CD14-positive monocyte (primary cell): ENCODE measurements at regions not wholly inside any gene's neighbourhood (a gene's known extent, or its start where the extent isn't known, plus 50 kb on each side); places are given as distances from the start of the nearest gene placed in this dataset.

Experiments used
- DNase-seq, 3 donors: peaks; one replicate each; pipeline ENCODE4 v3.0.0-alpha.2; 2011 to 2022
- H2AFZ ChIP-seq: 2 replicates; pipeline ENCODE4 v1.6.0; 2012; ENCODE audit warnings: mild to moderate bottlenecking, low read depth, low read length, inconsistent platforms; ENCODE audit not compliant: insufficient read depth, poor library complexity, severe bottlenecking
- H3K27ac ChIP-seq, 2 donors: 1 replicate in 1 of 2; 2 replicates in 1 of 2; pipeline ENCODE4 v1.5.1; 2012 to 2013; ENCODE audit warnings: low read length in 2 of 2, control low read depth in 1 of 2, inconsistent platforms in 1 of 2, low read depth in 1 of 2, mild to moderate bottlenecking in 1 of 2
- H3K27me3 ChIP-seq, 2 donors: one replicate each; pipeline versions ENCODE4 v1.6.0 to v1.6.1; 2011 to 2013; ENCODE audit warnings: low read length in 2 of 2; ENCODE audit not compliant: control insufficient read depth in 2 of 2, insufficient read depth in 2 of 2
- H3K36me3 ChIP-seq, 2 donors: replicated peaks in 1 of 2; 1 replicate in 1 of 2; 2 replicates in 1 of 2; pipeline versions ENCODE4 v1.5.1 to v1.6.1; 2012 to 2013; ENCODE audit warnings: low read length in 2 of 2, control low read depth in 1 of 2, inconsistent platforms in 1 of 2, mild to moderate bottlenecking in 1 of 2; ENCODE audit not compliant: insufficient read depth in 2 of 2, control insufficient read depth in 1 of 2
- H3K4me1 ChIP-seq, 2 donors: 1 replicate in 1 of 2; 2 replicates in 1 of 2; pipeline versions ENCODE4 v1.5.1 to v1.6.1; 2012 to 2013; ENCODE audit warnings: low read length in 2 of 2, control low read depth in 1 of 2, inconsistent platforms in 1 of 2, mild to moderate bottlenecking in 1 of 2, moderate library complexity in 1 of 2; ENCODE audit not compliant: insufficient read depth in 2 of 2, control insufficient read depth in 1 of 2
- H3K4me2 ChIP-seq: replicated peaks from 2 replicates; pipeline ENCODE3; 2012; ENCODE audit warnings: low read length, moderate library complexity, mild to moderate bottlenecking; ENCODE audit not compliant: poor library complexity, severe bottlenecking; ENCODE audit errors: extremely low read depth
- H3K4me3 ChIP-seq, 3 experiments: fragments of 200-600 bp in 1 of 3; sonication (generic) in 1 of 3; replicated peaks in 1 of 3; 1 replicate in 2 of 3; 2 replicates in 1 of 3; pipeline ENCODE4 v1.5.1; 2011 to 2013; ENCODE audit warnings: low read length in 3 of 3, mild to moderate bottlenecking in 3 of 3, control low read depth in 2 of 3, low read depth in 2 of 3, inconsistent platforms in 1 of 3, moderate library complexity in 1 of 3
- H3K79me2 ChIP-seq: 2 replicates; pipeline ENCODE4 v1.6.0; 2012; ENCODE audit warnings: mild to moderate bottlenecking, control low read depth, inconsistent platforms, low read length, moderate library complexity; ENCODE audit not compliant: insufficient read depth
- H3K9ac ChIP-seq: 2 replicates; pipeline ENCODE4 v1.6.0; 2017; ENCODE audit warnings: low read length, mild to moderate bottlenecking; ENCODE audit not compliant: insufficient read depth, poor library complexity, severe bottlenecking
- H3K9me3 ChIP-seq, 2 donors: replicated peaks in 1 of 2; 1 replicate in 1 of 2; 2 replicates in 1 of 2; pipeline versions ENCODE4 v1.5.1 to v1.6.1; 2012 to 2013; ENCODE audit warnings: low read length in 2 of 2, control low read depth in 1 of 2; ENCODE audit not compliant: control insufficient read depth in 1 of 2, insufficient read depth in 1 of 2
- H4K20me1 ChIP-seq: 2 replicates; pipeline ENCODE4 v1.6.0; 2012; ENCODE audit warnings: mild to moderate bottlenecking, low read length, control low read depth, moderate library complexity; ENCODE audit not compliant: insufficient read depth
- H3K27ac Mint-ChIP-seq, 7 donors: one replicate each; pipeline ENCODE4 v1.8.0; 2020; ENCODE audit warnings: mild to moderate bottlenecking in 7 of 7, mixed read lengths in 7 of 7, moderate library complexity in 6 of 7, inconsistent platforms in 2 of 7
- H3K27me3 Mint-ChIP-seq, 3 donors: one replicate each; pipeline ENCODE4 v1.8.0; 2021 to 2022; ENCODE audit warnings: low read depth in 3 of 3, mild to moderate bottlenecking in 3 of 3, mixed read lengths in 3 of 3, moderate library complexity in 3 of 3, inconsistent platforms in 1 of 3
- H3K36me3 Mint-ChIP-seq, 2 donors: one replicate each; pipeline ENCODE4 v1.8.0; 2020; ENCODE audit warnings: mixed read lengths in 2 of 2, inconsistent platforms in 1 of 2, mild to moderate bottlenecking in 1 of 2
- H3K4me1 Mint-ChIP-seq: one replicate; pipeline ENCODE4 v1.8.0; 2020; ENCODE audit warnings: mild to moderate bottlenecking, mixed read lengths
- H3K4me3 Mint-ChIP-seq, 2 donors: one replicate each; pipeline ENCODE4 v1.8.0; 2020; ENCODE audit warnings: mild to moderate bottlenecking in 2 of 2, mixed read lengths in 2 of 2, moderate library complexity in 1 of 2
- H3K9me3 Mint-ChIP-seq, 7 donors: one replicate each; pipeline ENCODE4 v1.8.0; 2020 to 2022; ENCODE audit warnings: mixed read lengths in 7 of 7, mild to moderate bottlenecking in 6 of 7, moderate library complexity in 6 of 7, inconsistent platforms in 2 of 7
- CTCF ChIP-seq: fragments of 200-600 bp; IDR thresholded peaks from one replicate; pipeline ENCODE4 v1.8.0; 2022; ENCODE audit warnings: antibody characterized with exemption, mild to moderate bottlenecking
- whole genome bisulfite sequencing: methylation state at CpG from one replicate; pipeline ENCODE4 v1.1.5; 2013; ENCODE audit warnings: missing lambda C conversion rate; ENCODE audit not compliant: insufficient coverage; 5-methylcytosine and 5-hydroxymethylcytosine counted together
- intact Hi-C, 2 donors: fragments of 100-400 bp; cut with micrococcal nuclease; formaldehyde crosslinking; loops; one replicate each; pipeline versions ENCODE4 v1.15.0 to v1.15.1; 2023

DNA sequence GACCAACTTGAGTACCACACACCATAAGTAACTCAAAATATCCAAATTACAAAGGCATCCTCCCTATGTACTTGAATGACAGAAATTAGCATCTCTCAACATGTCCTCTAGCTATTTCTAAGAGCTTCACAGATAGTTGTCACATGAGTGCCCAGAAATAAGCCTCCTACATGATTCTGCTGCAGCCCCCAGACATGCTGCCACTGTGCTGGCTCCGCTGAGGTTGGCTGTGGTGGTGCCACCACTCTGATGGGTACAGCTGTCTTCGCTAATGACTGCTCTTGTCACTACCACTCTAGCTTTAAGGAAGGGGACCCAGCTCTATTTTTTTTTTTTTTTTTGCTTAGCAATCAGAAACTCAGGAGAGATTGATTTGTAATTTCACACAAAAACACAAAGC is 256.0 kb downstream of the GRXCR1 start:
- no peak overlapping the region for H3K9ac ChIP-seq

DNA sequence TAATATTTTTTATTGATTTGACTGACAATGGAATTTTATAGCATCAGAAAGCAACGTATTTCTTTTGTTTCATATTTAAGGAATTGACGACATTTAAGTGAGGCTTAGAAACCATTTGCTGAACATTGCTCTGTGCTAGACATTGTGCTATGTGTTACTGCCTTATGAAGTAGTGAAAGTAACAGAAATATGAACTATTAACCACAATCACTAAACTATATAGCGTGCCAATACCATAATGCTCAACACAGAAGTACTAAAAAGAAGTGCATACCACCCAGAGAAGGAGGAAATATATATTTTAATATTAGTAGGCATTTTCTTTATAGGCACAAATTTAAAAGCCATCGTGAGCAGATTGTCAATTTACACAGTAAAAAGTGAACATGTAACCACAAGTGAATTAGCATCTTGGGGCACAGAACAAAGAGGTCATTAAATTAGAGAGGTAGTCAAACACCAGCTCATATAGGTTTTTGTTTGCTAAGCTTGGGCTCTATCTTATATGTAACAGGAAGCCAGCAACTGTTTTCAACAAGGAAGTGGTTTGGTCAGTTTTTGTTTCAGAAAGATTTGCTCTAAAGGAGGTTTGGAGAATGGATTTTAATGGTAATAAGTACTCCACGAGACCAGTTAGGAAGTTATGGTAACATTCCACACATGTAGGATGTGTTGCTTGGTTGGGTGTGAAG is 270.7 kb downstream of the GRXCR1 start:
- no peak overlapping the region for H3K27ac Mint-ChIP-seq
- no peaks in the 10 kb centered on the region for H3K4me1 Mint-ChIP-seq
- H3K36me3 Mint-ChIP-seq, result no peaks in the 10 kb centered on the region
- H3K27me3 ChIP-seq, result no peaks in the 10 kb centered on the region
- no peaks in the 10 kb centered on the region for H4K20me1 ChIP-seq
- H3K9me3 Mint-ChIP-seq, result peaks cover 0 to 11% (median 2%) of the 10 kb centered on the region in 7 donors
- no peak for DNase-seq
- TF ChIP-seq CTCF, result no peak
- peaks cover 0 to 4% of the 10 kb centered on the region in 2 donors for H3K9me3 ChIP-seq
- H2AFZ ChIP-seq, result no peak overlapping the region
- no peak overlapping the region for H3K9ac ChIP-seq
- no peaks in the 10 kb centered on the region for H3K4me1 ChIP-seq
- H3K4me3 ChIP-seq, result no peak overlapping the region
- 0% methylated on average over 1 of the region's 5 CpGs for WGBS
- no peak overlapping the region for H3K4me3 Mint-ChIP-seq
- H3K27me3 Mint-ChIP-seq, result no peaks in the 10 kb centered on the region
- H3K79me2 ChIP-seq, result no peaks in the 10 kb centered on the region
- intact Hi-C loops, result no loop called here
- no peak overlapping the region for H3K4me2 ChIP-seq
- H3K27ac ChIP-seq, result no peak overlapping the region
- no peaks in the 10 kb centered on the region for H3K36me3 ChIP-seq

More for the DNA sequence above, 256.0 kb downstream of the GRXCR1 start:
- Mint-ChIP-seq H3K4me3 (no peak overlapping the region), H3K27me3 (peaks cover 0 to 3% (median 1%) of the 10 kb centered on the region in 3 donors), H3K36me3 (no peaks in the 10 kb centered on the region), H3K9me3 (peaks cover 0 to 14% (median 7%) of the 10 kb centered on the region in 7 donors), H3K27ac (no peak overlapping the region), H3K4me1 (no peaks in the 10 kb centered on the region)
- no peaks in the 10 kb centered on the region for H4K20me1 ChIP-seq
- H3K27ac ChIP-seq, result no peak overlapping the region
- H3K36me3 ChIP-seq, result no peaks in the 10 kb centered on the region
- no peaks in the 10 kb centered on the region for H3K4me1 ChIP-seq
- WGBS, result no CpG with 5 or more reads among the region's 2 CpGs
- H3K27me3 ChIP-seq, result no peaks in the 10 kb centered on the region
- no peak overlapping the region for H3K4me3 ChIP-seq
- H2AFZ ChIP-seq, result no peak overlapping the region
- intact Hi-C loops, result no loop called here
- no peak for DNase-seq
- no peak overlapping the region for H3K4me2 ChIP-seq
- no peaks in the 10 kb centered on the region for H3K9me3 ChIP-seq
- no peaks in the 10 kb centered on the region for H3K79me2 ChIP-seq
- TF ChIP-seq CTCF, result no peak
